ENCODE measurements at regions not wholly inside any gene's neighbourhood (a gene's known extent, or its start where the extent isn't known, plus 50 kb on each side); places are given as distances from the start of the nearest gene placed in this dataset.
"Not testable (repeated sequence)": the region's sequence is repeated elsewhere in the genome, so short reads cannot be mapped to it uniquely, and the experiment has no call there.

DNA sequence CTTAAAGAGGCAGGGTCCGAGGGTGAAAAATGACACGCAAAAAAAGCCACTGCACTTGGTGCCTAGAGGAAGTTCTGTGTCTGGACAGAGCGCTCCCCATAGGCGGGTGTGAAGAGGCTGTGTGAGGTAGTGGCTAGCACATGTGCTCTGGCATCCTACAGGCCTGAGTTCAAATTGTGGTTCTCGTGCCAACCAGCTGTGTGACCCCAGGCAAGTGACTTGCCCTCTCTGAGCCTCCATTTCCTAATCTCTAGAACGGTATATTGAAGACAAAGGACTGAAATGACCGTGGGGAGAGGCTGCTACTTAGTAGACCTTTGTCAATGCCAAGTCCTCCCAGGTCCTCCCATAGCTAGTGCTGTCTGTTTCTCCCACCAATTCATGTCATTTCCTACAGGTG is 79.1 kb upstream of the MYL10 start:
- no peak for DNase-seq (ENCODE audit: low spot score)

DNA sequence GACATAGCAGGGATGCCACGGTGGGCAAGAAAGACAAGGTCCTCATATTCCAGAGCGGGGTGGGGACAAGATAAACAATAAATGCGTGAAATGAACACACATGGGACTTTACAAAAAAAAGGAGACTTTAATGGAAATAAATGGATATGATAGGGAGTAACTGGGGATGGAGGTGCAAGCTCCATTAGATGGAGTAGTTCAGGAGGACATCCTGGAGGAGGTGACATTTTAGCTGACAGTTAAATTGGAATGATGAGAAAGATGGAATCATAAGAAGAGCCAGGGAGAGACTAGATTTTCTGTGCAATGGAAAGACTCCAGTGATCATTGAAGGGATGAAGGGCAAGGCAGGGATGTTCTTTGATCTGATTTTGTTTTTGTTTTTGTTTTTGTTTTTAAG is 83.6 kb upstream of the MYL10 start:
- no peak for DNase-seq (ENCODE audit: low spot score)

DNA sequence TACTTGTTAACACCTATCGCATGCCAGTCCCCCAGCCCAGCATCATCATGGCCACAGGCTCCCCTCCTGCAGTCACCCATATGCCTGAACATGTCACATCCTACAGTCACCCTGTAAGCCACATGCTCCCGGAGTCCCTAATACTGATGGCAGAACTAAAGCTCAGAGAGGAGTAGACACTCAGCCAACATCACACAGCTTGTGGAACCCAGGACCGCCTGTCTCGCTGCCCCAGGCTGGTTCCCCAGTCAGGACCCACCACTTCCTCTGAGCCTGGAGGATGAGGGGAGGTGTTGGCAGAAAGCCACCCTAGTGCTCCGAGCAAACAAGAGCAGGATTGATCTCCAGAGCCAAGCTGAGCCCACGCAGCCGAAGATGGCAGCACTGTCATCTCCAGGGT is 85.0 kb upstream of the MYL10 start:
- DNase-seq (ENCODE audit: low spot score): no peak

DNA sequence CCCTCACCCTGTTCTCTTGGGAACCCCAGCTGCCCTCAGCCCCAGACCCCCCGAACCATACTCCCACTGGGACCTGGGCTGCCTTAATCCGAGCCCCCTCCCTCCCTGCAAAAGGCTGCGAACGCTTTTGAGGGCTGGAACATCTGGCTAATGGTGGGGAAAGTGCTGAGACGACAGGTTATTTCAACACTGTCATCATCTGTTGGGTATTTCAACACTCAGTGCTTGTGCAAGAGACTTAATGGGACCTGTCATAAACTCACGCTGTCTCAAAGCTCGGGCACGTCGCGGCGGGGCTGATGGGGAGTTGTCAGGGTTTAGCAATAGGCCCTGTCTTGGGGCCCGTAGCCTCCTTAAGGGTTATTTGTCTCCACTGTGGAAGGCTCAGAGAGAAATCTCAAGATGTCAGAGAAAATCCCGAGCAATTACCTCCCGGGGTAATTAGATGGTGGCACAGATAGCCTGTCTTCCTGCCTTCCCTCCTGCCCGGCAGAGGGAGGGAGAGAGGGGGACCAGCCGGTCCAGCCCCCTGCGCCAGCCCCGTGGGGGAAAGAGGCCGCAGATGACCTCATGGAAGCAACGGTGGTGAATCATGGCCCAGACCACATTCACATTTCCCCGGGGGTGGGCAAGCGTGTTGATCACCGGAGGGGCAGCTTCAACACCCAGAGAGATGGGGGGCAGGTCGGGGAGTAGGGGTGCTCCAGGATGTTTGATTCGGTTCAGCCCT is 88.7 kb upstream of the MYL10 start:
- DNase-seq (ENCODE audit: low spot score): peak; percentile 80

DNA sequence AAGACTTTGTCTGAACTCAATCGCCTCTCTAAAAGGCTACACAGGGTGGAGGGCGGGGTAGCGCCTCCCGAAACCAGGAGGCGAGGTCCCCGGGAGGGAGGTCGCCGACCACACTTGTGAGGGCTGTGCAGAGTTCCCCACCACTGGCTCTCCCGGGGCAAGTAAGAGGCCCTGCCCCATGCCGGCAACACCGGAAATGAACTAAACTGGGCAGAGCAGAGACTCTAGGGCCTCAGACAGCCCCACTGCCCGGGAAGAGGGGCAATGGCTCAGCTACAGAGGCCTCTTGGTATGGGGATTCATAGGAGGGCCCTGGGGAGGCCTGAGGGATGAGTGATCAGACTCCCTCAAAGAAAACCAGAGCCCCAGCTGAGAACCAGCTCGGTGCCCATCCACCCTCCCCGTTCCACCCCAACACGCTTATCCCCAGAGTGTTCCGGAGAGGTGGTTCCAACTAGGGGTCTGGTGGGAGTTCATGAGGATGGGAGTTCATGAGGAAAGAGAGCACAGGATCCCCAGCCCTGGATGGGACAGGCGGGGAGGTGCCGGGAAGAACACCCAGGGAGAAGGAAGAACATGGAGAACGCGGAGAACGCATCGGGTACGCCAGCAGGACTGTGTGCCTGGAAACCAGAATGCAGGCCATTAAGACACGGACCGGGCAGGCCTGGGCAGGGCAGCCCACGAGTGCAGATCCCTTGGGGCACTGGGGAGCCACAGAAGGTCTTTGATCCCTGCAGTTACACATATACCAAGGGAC is 89.4 kb upstream of the MYL10 start:
- DNase-seq (ENCODE audit: low spot score): no peak

DNA sequence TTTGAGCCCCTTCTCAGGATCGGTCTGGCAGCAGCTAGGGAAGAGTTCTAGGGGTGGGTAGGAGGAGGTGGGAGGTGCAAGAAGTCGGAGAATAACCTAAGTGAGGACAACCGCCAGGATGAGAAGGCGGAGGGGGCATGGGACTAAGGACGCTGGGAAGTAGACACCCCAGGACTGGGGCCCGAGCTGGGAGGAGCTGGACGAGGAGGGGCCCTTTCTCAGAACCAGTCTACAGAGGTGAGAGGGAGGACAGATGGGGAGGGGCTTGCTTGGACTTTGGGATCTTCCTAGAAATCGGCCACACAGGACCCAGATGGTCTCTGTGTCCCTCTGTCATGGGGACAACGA is 90.0 kb upstream of the MYL10 start:
- no peak for DNase-seq (ENCODE audit: low spot score)

DNA sequence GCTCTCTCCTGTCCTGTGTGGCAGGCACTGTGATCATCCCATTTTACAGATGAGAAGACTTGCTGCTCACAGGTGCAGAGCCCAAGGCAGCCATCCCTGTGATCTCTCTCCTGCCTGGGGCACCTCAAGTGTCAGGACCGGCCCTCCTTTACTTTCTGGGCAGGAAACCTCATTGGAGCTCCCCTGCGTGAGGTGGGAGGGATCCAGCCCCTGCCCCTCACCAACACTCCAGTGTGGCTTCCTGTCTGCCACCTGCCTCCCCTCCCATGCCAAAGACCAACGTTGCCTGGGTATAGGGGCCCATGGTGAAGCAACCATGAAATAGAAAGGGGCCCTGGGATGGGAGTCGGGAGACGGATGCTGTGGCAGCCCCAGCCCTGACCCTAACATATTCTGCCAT is 91.2 kb upstream of the MYL10 start:
- no peak for DNase-seq (ENCODE audit: low spot score)

DNA sequence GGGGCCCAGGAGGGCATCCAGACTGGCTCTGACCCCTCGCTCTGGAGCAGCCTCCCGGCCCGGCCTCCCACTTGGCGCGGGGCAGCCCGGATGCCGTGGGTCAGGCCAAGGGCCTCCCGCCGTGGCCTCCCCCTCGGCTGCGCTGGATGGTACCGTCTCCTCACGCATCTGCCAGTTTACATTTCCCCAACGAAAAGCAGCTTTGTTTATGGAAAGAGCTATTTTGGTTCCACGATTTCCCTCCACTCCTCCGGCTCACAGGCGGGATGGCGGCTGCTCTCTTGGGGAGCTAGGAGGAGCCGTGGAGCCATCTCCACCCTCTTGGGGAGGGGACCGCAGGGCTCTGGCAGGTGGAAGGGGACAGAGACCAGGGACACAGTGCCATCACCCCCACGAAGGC is 93.2 kb upstream of the MYL10 start:
- no peak for DNase-seq (ENCODE audit: low spot score)

DNA sequence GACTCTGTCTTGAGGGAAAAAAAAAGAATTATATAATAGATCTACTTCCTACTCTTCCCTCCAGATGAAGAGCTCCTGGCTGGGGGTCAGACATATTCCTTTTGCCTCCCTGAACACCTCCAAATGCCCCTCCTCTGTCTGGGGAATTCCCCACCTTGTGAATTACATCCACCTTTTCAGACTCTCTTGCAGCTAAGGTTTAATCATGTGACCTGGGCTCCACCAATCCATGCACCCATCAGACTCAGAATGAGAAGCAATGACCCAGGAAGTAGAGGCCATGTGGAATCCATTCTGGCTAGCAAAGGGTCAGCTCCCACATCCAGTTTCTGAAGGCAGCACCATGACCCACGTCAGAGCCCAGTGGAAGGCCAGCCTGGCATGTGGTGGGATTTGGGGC is 93.6 kb upstream of the CUX1 start:
- DNase-seq (ENCODE audit: low spot score): no peak

DNA sequence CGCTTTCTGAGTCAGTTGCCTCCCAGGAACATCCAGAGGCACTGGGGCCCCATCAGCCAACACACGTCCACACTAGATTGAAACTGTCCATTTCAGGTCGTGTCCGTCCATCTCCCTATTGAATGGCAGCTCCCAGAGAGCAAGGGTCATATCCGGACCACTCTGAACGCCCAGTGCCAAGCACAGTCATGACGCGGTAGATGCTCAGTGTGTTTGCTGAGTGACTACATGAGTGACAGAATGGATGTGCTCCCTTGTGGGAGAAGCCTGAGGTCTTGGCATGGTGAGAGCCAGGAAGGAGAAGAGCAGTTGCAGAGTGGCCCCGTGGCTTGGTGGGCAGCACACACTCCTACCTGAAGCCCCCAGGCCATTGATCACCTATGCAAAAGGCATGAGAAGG is 92.5 kb upstream of the CUX1 start:
- no peak for DNase-seq (ENCODE audit: low spot score)

DNA sequence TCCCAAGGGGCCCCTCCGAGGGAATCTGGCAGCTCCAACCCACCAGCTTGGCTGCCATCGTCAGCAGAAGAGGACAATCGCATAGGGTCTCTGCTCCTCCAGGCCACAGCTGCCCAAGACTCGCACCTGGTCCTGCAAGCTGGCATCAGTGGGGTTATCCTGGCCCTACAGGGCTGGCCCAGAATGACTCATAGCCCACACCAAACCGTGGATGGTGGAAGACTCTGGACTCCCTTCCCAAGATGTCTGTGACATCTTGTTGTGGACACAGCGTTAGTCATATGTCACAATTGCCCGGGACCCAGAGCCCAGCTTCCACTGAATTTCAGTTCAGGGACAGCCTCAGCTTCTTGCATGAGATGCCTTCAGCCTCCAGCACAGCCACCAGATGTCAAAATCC is 91.5 kb upstream of the CUX1 start:
- DNase-seq (ENCODE audit: low spot score): no peak

DNA sequence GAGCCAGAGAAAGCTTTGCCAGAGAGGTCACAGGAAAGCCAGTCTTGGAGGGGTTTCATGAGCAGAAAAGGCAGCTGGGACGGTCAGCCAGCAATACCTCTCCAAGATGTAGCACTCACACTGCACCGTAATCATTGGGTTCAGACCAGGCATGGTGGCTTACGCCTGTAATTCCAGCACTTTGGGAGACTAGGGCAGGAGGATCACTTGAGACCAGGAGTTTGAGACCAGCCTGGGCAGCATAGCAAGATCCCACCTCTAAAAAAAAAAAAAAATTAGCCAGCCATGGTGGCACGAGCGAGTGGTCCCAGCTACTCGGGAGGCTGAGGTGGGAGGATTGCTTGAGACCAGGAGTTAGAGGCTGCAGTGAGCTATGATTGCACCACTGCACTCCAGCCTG is 90.2 kb upstream of the CUX1 start:
- DNase-seq (ENCODE audit: low spot score): no peak

DNA sequence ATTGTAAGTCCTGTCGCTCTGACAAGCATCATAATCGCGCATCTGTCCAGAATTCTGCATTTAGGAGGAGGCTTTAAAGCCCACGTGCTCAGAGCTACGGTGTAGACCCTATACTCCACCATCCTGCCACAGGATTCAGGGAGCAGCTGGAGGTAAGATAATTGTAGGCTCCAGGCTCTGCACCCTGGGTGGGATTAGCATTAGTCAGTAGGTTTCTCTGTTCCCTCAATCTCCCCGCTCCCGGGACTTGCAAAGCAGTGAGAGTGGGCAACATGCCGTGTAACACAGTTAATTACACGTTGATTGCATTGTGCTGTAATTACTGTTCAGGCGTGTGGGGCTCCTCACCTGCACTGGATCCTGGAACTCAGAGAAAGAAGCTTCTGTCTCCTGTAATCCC is 89.3 kb upstream of the CUX1 start:
- DNase-seq (ENCODE audit: low spot score): no peak

DNA sequence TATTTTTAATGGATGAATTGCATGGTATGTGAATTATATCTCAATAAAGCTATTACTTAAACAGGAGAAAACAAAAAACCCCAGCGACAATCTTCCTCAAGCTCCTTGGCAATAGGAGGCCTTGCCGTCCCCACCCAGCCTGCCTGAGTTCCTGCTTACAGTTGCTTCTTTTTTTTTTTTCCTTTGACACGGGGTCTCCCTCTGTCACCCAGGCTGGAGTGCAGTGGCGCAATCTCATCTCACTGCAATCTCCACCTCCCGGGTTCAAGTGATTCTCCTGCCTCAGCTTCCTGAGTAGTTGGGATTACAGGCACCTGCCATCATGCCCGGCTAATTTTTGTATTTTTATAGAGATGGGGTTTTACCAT is 88.6 kb upstream of the CUX1 start:
- DNase-seq (ENCODE audit: low spot score): not testable (repeated sequence)

DNA sequence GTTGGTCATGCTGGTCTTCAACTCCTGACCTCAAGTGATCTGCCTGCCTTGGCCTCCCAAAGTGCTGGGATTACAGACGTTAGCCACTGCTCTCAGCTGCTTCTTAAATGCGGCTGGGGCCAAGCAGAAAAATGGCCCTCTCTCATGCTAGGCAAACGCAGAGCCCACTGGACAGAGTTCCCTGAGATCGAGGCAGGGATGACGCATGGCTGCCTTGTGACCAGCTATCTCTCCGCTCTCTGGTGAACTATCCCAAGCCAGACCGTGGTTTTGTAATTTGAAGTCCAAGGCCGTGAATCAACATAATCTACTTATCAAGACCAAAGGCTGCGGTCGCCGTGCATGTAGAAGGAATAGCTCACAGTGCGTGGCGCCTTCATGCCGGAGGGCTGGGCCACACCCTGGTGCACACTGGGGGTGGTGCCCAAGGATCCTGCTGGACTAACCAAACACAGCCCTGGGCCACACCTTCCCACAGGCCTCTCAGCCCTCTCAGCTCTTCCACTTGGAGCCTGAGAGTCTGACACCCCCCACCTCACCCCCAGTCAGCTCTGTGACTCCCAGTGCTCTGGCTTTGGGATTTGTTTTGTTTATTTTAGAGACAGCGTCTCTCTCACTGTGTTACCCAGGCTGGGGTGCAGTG is 88.1 kb upstream of the CUX1 start:
- peak; percentile 36 for DNase-seq (ENCODE audit: low spot score)

DNA sequence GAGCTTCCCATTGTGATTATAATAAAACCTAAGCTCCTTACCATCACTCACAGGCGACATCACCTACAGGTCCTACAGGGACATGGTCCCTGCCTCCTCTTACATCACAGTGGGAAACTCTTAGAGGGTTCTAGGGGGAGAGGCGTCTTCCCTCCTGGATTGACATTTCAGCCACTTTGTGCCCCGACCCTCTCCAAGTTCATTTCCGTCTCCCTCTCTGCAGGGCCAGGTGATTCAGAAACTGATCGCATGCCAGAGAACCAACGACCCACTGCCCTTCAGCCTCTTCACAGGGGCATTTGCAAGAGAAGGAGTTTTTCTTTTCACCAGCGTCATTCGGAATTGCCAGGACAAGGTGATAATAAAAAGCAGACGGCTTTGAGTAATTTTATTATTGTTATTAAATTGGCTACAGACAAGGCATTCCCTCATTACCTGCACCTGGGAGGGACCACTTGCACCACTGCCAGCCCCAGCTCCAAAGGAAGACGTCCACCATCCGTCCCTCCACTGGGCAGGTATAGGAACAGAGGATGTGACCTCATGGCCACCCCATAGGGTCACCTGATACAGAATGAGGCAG is 85.8 kb upstream of the CUX1 start:
- no peak for DNase-seq (ENCODE audit: low spot score)

DNA sequence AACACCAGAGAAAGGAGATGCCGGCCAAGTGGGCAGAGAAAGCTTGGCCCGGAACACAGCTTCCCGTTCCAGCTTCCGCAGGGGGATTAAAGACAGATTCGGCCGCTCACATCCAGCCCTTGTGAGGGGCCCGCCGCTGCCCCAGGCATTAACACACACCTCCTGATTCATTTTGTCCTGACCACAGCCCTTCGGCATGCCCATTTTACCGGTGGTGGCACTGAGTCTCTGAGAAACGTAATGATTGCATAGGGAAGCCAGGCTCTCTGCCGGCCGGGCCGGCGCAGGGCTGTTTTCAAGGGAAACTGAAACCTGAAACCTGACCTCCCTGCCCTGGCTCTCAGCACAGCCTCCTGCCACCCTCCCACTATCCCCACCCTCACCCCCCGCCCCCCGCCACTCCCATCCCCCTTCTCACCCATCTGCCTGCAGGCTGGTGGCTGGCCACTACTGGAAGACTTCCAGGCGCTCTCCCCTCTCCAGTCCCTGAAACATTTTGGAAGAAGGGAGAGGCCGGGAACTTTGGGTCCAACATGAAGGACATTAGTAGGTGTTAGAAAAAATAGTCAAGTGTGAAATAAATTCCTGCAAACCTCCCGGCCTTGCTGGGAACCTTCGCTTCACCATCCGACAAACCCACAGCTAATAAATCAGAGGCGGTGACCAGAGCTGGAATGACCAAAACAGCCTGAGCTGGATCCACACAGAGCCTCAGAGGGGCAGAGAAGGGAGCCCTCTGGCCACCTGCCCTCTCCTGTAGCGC is 83.5 kb upstream of the CUX1 start:
- DNase-seq (ENCODE audit: low spot score): peak; percentile 66

DNA sequence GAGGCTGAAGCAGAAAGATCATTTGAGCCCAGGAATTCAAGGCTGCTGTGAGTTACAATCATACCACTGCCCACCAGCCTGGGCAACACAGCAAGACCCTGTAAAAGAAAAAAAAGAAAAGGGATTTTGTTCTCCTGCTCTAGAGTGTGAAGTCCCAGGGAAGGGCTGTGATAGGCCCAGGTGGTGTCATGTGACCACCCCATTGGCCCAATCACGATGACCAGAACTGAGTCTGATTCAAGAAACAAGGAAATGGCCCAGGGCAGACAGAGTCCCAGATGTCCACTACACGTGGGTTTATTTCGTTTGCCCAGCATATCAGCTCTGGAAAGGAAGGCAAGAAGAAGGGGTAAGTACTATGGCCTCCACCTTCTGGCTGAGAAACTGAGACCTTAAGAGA is 81.3 kb upstream of the CUX1 start:
- DNase-seq (ENCODE audit: low spot score): no peak

DNA sequence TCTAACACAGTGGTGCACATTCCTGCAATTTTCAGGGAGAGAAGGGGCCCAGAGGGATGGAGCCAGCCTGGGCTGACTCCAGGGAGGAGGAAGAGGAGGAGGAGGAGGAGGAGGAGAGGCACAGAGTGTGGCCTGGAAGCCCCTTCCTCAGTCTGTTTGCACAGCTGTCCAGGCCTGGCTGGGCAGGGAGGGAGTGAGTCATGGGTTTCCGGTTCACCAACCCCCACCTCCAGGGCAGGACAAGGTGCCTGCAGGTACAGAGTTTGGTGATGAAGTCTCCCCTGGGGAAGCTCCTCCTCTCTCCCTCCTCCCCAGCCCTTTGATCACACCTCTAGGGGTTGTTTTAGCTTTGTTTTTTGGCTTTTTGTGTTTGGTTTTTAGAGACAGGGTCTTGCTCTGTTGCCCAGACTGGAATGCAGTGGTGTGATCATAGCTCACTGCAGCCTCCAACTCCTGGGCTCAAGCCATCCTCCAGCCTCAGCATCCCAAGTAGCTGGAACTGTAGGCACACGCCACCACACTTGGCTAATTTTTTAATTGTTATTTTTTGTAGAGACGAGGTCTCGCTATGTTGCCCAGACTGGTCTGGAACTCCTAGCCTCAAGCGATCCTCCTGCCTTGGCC is 77.5 kb upstream of the CUX1 start:
- no peak for DNase-seq (ENCODE audit: low spot score)

DNA sequence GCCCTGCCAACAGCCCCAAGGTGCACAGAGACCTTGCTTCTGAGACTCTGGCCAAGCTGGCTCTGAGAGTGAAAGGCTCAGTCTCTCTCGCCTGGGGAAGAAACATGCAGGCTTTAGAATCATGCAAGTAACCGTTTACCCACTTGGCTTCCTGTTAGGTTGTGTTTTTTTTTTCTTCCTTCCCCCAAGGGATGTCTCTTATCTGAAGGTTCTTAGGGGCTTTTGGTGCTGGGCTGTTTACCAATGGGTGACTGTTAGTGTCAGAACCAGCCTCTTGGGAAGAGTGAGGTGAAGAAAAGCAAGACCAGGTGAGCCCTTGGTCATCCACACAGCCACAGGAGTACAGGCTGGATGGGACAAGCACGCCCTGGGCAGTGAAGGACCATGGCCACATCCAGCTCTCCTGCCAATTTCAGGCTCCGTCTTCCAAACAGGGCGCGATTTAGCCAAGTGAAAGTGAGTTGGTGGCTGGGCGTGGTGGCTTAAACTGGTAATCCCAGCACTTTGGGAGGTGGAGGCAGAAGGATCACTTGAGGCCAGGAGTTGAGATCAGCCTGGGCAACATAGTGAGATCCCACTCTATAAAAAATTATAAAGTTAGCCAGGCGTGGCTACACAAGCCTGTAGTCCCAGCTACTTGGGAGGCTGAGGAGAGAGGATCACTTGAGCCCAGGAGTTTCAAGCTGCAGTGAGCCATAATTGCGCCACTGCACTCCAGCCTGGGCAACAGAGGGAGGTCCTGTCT is 76.3 kb upstream of the CUX1 start:
- DNase-seq (ENCODE audit: low spot score): no peak

All from AG20443 (cell line).